Ovary (tissue), 3 donors: ENCODE measurements at regions not wholly inside any gene's neighbourhood (a gene's known extent, or its start where the extent isn't known, plus 50 kb on each side); places are given as distances from the start of the nearest gene placed in this dataset.

ENCODE experiments used
- EP300 ChIP-seq: sonication (generic); formaldehyde crosslinking; IDR thresholded peaks from one replicate; pipeline ENCODE4 v1.6.1; 2017; ENCODE audit warnings: antibody characterized with exemption
- POLR2A ChIP-seq: fragments of 450-650 bp; IDR thresholded peaks from one replicate; pipeline ENCODE4 v1.6.1; 2017; ENCODE audit warnings: antibody characterized with exemption, mild to moderate bottlenecking, moderate library complexity
- TF ChIP-seq, protein P1 (sequence below), 3 donors: fragments of 450-650 bp in 2 of 3; fragments of 200-600 bp in 1 of 3; IDR thresholded peaks; one replicate each; pipeline versions ENCODE4 v1.5.1 to v1.8.0; 2016 to 2022; ENCODE audit warnings: antibody characterized with exemption in 3 of 3, mild to moderate bottlenecking in 1 of 3
- donor health status: DM: no; HTN: no; CAD: no.

DNA sequence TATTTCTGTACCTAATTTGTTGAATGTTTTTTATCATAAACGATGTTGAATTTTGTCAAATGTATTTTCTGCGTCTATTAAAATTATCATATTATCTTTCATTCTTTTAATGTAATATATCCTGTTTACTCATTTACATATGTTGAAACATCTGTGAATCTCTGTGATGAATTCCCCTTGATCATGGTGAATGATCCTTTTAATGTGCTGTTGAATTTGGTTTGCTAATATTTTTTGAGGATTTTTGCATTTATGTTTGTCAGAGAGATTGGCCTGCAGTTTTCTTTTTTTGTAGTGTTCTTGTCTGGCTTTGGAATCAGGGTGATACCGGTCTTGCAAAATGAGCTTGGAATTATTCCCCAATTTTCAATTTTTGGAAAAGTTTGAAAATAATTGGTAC, 569.3 kb upstream of the CCDC179 start:
- TF ChIP-seq, protein P1, sequence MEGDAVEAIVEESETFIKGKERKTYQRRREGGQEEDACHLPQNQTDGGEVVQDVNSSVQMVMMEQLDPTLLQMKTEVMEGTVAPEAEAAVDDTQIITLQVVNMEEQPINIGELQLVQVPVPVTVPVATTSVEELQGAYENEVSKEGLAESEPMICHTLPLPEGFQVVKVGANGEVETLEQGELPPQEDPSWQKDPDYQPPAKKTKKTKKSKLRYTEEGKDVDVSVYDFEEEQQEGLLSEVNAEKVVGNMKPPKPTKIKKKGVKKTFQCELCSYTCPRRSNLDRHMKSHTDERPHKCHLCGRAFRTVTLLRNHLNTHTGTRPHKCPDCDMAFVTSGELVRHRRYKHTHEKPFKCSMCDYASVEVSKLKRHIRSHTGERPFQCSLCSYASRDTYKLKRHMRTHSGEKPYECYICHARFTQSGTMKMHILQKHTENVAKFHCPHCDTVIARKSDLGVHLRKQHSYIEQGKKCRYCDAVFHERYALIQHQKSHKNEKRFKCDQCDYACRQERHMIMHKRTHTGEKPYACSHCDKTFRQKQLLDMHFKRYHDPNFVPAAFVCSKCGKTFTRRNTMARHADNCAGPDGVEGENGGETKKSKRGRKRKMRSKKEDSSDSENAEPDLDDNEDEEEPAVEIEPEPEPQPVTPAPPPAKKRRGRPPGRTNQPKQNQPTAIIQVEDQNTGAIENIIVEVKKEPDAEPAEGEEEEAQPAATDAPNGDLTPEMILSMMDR (IDR thresholded peaks at IDR 0.05) = no peak
- TF ChIP-seq EP300 (no peak), POLR2A (no peak)
